ENCODE measurements at regions not wholly inside any gene's neighbourhood (a gene's known extent, or its start where the extent isn't known, plus 50 kb on each side); places are given as distances from the start of the nearest gene placed in this dataset.

DNA sequence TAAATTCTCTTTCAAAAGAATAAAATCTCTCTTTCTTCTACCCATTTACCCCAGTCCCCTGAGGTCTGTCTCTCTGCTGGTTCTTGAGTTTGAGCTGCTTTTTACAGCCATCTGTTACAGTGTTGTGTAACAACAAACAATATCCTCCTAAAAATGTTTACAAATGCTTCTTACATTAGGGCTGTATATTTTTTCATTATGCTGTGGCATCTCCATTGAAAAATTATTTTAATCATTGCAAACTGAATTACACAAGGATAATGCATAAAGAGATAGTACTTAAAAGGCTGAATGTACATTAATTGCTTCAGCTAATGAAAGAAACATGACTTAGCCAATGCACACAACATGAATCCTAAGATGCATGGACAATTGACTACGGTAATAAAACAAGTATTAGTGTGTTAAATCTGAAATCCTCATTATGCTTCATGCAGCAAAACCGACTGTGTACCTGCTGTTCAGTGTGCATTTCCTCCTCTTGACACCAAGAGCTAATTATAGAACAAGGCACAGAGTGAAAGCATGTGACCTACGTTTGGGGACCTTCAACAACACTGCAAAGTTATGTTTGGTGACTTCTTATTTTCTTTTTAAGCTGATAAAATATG lies 181.7 kb upstream of the RHOBTB1 start:
- no peak overlapping the region for H3K27ac ChIP-seq
- H3K4me1 ChIP-seq: no peaks in the 10 kb centered on the region
- H3K4me3 ChIP-seq: no peak overlapping the region
- ATAC-seq (no peak), DNase-seq (no peak)
- intact Hi-C loops (cut with DNase I): no loop called here
- no peaks in the 10 kb centered on the region for H3K27me3 ChIP-seq
- no peaks in the 10 kb centered on the region for H3K36me3 ChIP-seq
- no peak for TF ChIP-seq CTCF (IDR thresholded peaks at IDR 0.05)
- no peaks in the 10 kb centered on the region for H3K9me3 ChIP-seq

DNA sequence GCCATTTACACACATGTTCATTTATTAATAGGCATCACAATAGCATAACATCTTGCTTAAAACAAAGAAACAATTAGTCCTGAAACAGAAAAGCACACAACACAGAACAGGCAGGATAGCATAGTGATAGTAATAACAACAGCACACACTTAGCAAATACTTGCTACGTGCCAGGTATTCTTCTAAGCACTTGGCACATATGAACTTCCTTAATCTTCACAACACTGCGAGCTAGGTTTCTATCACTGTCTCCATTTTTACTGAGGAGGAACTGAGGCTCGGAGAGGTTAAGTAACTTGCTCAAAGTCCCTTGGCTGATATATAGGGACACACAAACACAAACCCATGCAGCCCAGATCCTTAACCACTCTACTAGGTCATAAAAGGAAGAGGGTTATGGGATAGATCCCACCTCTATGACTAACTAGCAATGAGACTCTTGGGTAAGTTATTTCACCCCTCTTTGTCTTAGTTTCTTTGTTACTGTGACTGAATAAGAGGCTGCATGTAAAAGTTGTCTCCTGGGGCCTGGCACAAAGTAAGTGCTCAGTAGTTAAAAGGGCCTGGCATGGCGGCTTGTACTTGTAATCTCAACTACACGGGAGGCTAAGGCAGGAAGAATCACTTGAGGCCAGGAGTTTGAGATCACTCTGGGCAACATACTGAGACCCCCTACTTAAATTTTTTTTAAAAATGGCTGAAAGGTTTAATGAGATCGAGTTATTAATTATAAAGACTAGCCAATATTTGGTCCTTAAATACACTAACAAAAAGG lies 181.0 kb upstream of the RHOBTB1 start:
- H3K27ac ChIP-seq: no peak overlapping the region
- intact Hi-C loops (cut with DNase I): no loop called here
- no peak for TF ChIP-seq CTCF (IDR thresholded peaks at IDR 0.05)
- DNase-seq (no peak), ATAC-seq (no peak)
- no peaks in the 10 kb centered on the region for H3K4me1 ChIP-seq
- no peaks in the 10 kb centered on the region for H3K36me3 ChIP-seq
- no peaks in the 10 kb centered on the region for H3K27me3 ChIP-seq
- no peak overlapping the region for H3K4me3 ChIP-seq
- H3K9me3 ChIP-seq: no peaks in the 10 kb centered on the region

- ATAC-seq: no peak
- H3K27ac ChIP-seq: no peak overlapping the region
- intact Hi-C loops (cut with DNase I): no loop called here
- no peak overlapping the region for H3K4me3 ChIP-seq
- H3K9me3 ChIP-seq: no peaks in the 10 kb centered on the region
- no peaks in the 10 kb centered on the region for H3K36me3 ChIP-seq
- no peak for TF ChIP-seq CTCF (IDR thresholded peaks at IDR 0.05)
- no peaks in the 10 kb centered on the region for H3K4me1 ChIP-seq
- no peak for DNase-seq
- H3K27me3 ChIP-seq: no peaks in the 10 kb centered on the region
Observed at GRCh38 chr10:61120805-61121204, 176.8 kb upstream of the RHOBTB1 start.

DNA sequence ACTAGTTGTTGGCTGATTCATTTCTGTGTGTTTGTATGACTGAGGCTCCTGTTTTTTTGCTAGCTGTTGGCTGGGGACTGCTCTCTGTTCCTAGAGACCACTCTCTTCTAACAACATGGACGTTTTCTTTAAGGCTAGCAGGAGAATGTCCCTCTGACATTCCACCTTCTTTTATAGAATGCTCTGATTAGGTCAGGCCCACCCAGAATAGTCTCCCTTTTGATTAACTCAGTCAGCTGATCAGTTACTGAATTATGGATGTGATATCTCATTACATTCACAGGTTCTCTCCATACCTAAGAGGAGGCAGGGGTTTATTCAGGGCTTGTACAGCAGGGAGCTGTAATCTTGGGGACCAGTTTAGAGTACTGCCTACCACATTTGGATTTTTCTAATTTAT lies 175.6 kb upstream of the RHOBTB1 start:
- no peaks in the 10 kb centered on the region for H3K27me3 ChIP-seq
- H3K36me3 ChIP-seq: no peaks in the 10 kb centered on the region
- H3K4me3 ChIP-seq: no peak overlapping the region
- H3K27ac ChIP-seq: no peak overlapping the region
- no peak for TF ChIP-seq CTCF (IDR thresholded peaks at IDR 0.05)
- no peaks in the 10 kb centered on the region for H3K9me3 ChIP-seq
- intact Hi-C loops (cut with DNase I): no loop called here
- DNase-seq (no peak), ATAC-seq (no peak)
- H3K4me1 ChIP-seq: no peaks in the 10 kb centered on the region

DNA sequence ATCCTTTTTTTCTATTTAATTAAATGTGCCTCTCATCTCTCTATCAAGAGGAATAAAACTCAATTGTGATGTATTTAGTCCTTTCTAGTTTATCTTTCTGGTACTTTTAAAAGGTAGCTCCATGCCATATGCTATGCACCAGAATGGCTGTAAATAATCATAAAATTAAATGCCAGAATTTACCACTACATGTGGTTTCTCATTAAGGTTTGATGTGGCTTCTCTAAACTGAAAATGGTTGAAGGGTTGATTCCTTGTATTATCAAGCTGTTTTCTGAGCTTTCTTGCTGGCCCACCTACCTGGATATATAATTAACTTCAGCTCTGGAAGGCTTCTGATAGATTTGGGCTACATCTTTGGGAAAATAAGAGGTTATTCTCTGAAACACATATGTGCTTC lies 171.9 kb upstream of the RHOBTB1 start:
- TF ChIP-seq CTCF (IDR thresholded peaks at IDR 0.05): no peak
- H3K27me3 ChIP-seq: no peaks in the 10 kb centered on the region

More for the DNA sequence above, 171.9 kb upstream of the RHOBTB1 start:
- H3K4me3 ChIP-seq: no peak overlapping the region
- no peaks in the 10 kb centered on the region for H3K9me3 ChIP-seq
- no peak for ATAC-seq
- intact Hi-C loops (cut with DNase I): no loop called here
- DNase-seq: no peak
- H3K4me1 ChIP-seq: no peaks in the 10 kb centered on the region
- no peak overlapping the region for H3K27ac ChIP-seq
- no peaks in the 10 kb centered on the region for H3K36me3 ChIP-seq

Data from upper lobe of right lung (tissue), 1 donor.